ENCODE measurements at regions not wholly inside any gene's neighbourhood (a gene's known extent, or its start where the extent isn't known, plus 50 kb on each side); places are given as distances from the start of the nearest gene placed in this dataset.

GRCh38 chr5:91867799-91868198 is 484.7 kb upstream of the ARRDC3 start:
- TF ChIP-seq, protein P1, sequence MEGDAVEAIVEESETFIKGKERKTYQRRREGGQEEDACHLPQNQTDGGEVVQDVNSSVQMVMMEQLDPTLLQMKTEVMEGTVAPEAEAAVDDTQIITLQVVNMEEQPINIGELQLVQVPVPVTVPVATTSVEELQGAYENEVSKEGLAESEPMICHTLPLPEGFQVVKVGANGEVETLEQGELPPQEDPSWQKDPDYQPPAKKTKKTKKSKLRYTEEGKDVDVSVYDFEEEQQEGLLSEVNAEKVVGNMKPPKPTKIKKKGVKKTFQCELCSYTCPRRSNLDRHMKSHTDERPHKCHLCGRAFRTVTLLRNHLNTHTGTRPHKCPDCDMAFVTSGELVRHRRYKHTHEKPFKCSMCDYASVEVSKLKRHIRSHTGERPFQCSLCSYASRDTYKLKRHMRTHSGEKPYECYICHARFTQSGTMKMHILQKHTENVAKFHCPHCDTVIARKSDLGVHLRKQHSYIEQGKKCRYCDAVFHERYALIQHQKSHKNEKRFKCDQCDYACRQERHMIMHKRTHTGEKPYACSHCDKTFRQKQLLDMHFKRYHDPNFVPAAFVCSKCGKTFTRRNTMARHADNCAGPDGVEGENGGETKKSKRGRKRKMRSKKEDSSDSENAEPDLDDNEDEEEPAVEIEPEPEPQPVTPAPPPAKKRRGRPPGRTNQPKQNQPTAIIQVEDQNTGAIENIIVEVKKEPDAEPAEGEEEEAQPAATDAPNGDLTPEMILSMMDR (IDR thresholded peaks at IDR 0.05; ENCODE audit: low read depth, low read length, poor library complexity, severe bottlenecking) = no peak
- TF ChIP-seq EZH2phosphoT487 (IDR thresholded peaks at IDR 0.05; ENCODE audit: borderline replicate concordance, low read length) = no peak
- H3K36me3 ChIP-seq (ENCODE audit: control insufficient read depth, low read length) = no peaks in the 10 kb centered on the region
- no peaks in the 10 kb centered on the region for H3K9me3 ChIP-seq (ENCODE audit: control insufficient read depth, insufficient read depth, low read length)
- H3K9me2 ChIP-seq (replicated peaks; ENCODE audit: control insufficient read depth, low read length) = no peaks in the 10 kb centered on the region
- H3K4me2 ChIP-seq (ENCODE audit: low read length) = no peak overlapping the region
- no peaks in the 10 kb centered on the region for H3F3A ChIP-seq (ENCODE audit: control insufficient read depth, insufficient read depth)
- H3K4me1 ChIP-seq (ENCODE audit: control insufficient read depth, low read length) = no peaks in the 10 kb centered on the region
- no peaks in the 10 kb centered on the region for H3K79me2 ChIP-seq (ENCODE audit: control insufficient read depth, low read length)
- no peaks in the 10 kb centered on the region for H3K27me3 ChIP-seq (ENCODE audit: control insufficient read depth, low read length)
- no peak overlapping the region for H3K27ac ChIP-seq (ENCODE audit: low read depth, low read length)
- no peak overlapping the region for H3K4me3 ChIP-seq (ENCODE audit: low read length)
- no peaks in the 10 kb centered on the region for H4K20me1 ChIP-seq (ENCODE audit: control insufficient read depth, insufficient read depth, low read depth, low read length)

GRCh38 chr5:91865915-91866314 is 482.8 kb upstream of the ARRDC3 start:
- no peaks in the 10 kb centered on the region for H4K20me1 ChIP-seq (ENCODE audit: control insufficient read depth, insufficient read depth, low read depth, low read length)
- TF ChIP-seq, protein P1 (IDR thresholded peaks at IDR 0.05; ENCODE audit: low read depth, low read length, poor library complexity, severe bottlenecking) = no peak
- TF ChIP-seq EZH2phosphoT487 (IDR thresholded peaks at IDR 0.05; ENCODE audit: borderline replicate concordance, low read length) = no peak
- no peak overlapping the region for H3K4me3 ChIP-seq (ENCODE audit: low read length)
- no peaks in the 10 kb centered on the region for H3K27me3 ChIP-seq (ENCODE audit: control insufficient read depth, low read length)
- H3K4me1 ChIP-seq (ENCODE audit: control insufficient read depth, low read length) = no peaks in the 10 kb centered on the region
- no peaks in the 10 kb centered on the region for H3K36me3 ChIP-seq (ENCODE audit: control insufficient read depth, low read length)
- H3K27ac ChIP-seq (ENCODE audit: low read depth, low read length) = no peak overlapping the region
- H3K9me2 ChIP-seq (replicated peaks; ENCODE audit: control insufficient read depth, low read length) = no peaks in the 10 kb centered on the region
- H3K79me2 ChIP-seq (ENCODE audit: control insufficient read depth, low read length) = no peaks in the 10 kb centered on the region
- H3K9me3 ChIP-seq (ENCODE audit: control insufficient read depth, insufficient read depth, low read length) = no peaks in the 10 kb centered on the region
- no peaks in the 10 kb centered on the region for H3F3A ChIP-seq (ENCODE audit: control insufficient read depth, insufficient read depth)
- no peak overlapping the region for H3K4me2 ChIP-seq (ENCODE audit: low read length)

DNA sequence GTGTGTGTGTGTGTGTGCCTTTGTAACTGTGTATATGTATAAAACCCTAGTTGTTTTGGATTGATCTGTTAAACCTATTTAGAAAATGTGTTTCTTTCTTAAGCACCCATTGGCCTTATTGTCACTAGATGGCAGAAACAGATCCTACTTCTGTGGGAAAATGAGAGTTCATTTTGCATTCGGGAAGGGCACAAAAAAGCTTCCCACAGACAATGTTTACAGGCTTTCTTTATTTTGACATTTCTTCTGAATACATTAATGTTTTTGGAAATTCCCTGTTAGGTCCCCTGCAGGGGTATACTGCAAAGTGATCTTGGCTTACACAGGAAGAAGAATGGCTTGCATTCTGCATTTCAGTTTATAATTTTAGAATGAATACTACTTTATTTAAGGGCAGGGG is 481.8 kb upstream of the ARRDC3 start:
- no peaks in the 10 kb centered on the region for H3K36me3 ChIP-seq (ENCODE audit: control insufficient read depth, low read length)
- no peaks in the 10 kb centered on the region for H3K9me3 ChIP-seq (ENCODE audit: control insufficient read depth, insufficient read depth, low read length)
- TF ChIP-seq EZH2phosphoT487 (IDR thresholded peaks at IDR 0.05; ENCODE audit: borderline replicate concordance, low read length) = no peak
- TF ChIP-seq, protein P1 (IDR thresholded peaks at IDR 0.05; ENCODE audit: low read depth, low read length, poor library complexity, severe bottlenecking) = no peak
- H3F3A ChIP-seq (ENCODE audit: control insufficient read depth, insufficient read depth) = no peaks in the 10 kb centered on the region
- no peaks in the 10 kb centered on the region for H3K79me2 ChIP-seq (ENCODE audit: control insufficient read depth, low read length)
- H3K4me1 ChIP-seq (ENCODE audit: control insufficient read depth, low read length) = no peaks in the 10 kb centered on the region
- no peak overlapping the region for H3K4me3 ChIP-seq (ENCODE audit: low read length)
- no peaks in the 10 kb centered on the region for H3K9me2 ChIP-seq (replicated peaks; ENCODE audit: control insufficient read depth, low read length)
- no peak overlapping the region for H3K27ac ChIP-seq (ENCODE audit: low read depth, low read length)
- H4K20me1 ChIP-seq (ENCODE audit: control insufficient read depth, insufficient read depth, low read depth, low read length) = no peaks in the 10 kb centered on the region
- H3K4me2 ChIP-seq (ENCODE audit: low read length) = no peak overlapping the region
- no peaks in the 10 kb centered on the region for H3K27me3 ChIP-seq (ENCODE audit: control insufficient read depth, low read length)

DNA sequence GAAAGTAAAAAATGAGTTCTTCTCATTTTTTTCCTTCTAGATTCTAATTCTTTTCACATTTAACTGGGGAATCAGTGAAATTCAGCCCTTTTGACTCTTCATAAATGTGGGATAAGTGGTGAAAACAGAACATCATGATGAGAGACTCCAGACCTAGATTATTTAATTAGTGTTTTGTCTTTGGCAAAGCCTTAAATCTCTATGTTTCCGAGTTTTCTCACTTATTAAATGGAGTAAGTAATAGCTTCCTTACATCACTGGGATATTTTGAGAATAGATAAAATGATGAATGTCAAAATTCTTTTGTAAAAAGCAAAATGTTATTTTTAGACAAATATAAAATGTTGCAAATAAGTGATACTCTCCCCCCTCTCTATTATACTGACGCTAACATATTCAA is 468.6 kb upstream of the ARRDC3 start:
- TF ChIP-seq EZH2phosphoT487 (IDR thresholded peaks at IDR 0.05; ENCODE audit: borderline replicate concordance, low read length) = no peak
- TF ChIP-seq, protein P1 (IDR thresholded peaks at IDR 0.05; ENCODE audit: low read depth, low read length, poor library complexity, severe bottlenecking) = no peak
- no peak overlapping the region for H3K4me3 ChIP-seq (ENCODE audit: low read length)
- no peaks in the 10 kb centered on the region for H3K27me3 ChIP-seq (ENCODE audit: control insufficient read depth, low read length)
- no peaks in the 10 kb centered on the region for H3K9me3 ChIP-seq (ENCODE audit: control insufficient read depth, insufficient read depth, low read length)
- H3K36me3 ChIP-seq (ENCODE audit: control insufficient read depth, low read length) = no peaks in the 10 kb centered on the region
- no peaks in the 10 kb centered on the region for H4K20me1 ChIP-seq (ENCODE audit: control insufficient read depth, insufficient read depth, low read depth, low read length)
- no peaks in the 10 kb centered on the region for H3F3A ChIP-seq (ENCODE audit: control insufficient read depth, insufficient read depth)
- no peaks in the 10 kb centered on the region for H3K4me1 ChIP-seq (ENCODE audit: control insufficient read depth, low read length)
- no peak overlapping the region for H3K4me2 ChIP-seq (ENCODE audit: low read length)
- no peaks in the 10 kb centered on the region for H3K79me2 ChIP-seq (ENCODE audit: control insufficient read depth, low read length)
- H3K27ac ChIP-seq (ENCODE audit: low read depth, low read length) = no peak overlapping the region
- no peaks in the 10 kb centered on the region for H3K9me2 ChIP-seq (replicated peaks; ENCODE audit: control insufficient read depth, low read length)

Measured in DOHH2 (cell line).